H9 (cell line): ENCODE measurements at regions not wholly inside any gene's neighbourhood (a gene's known extent, or its start where the extent isn't known, plus 50 kb on each side); places are given as distances from the start of the nearest gene placed in this dataset.

ENCODE experiments used
- DNase-seq: peaks from one replicate; pipeline ENCODE4 v3.0.0-alpha.2; 2017
- H2AFZ ChIP-seq: one replicate; pipeline ENCODE4 v1.6.1; 2013; ENCODE audit warnings: mild to moderate bottlenecking, low read length, control low read depth, moderate library complexity
- H2AK5ac ChIP-seq: 2 replicates; pipeline ENCODE4 v1.6.1; 2013; ENCODE audit warnings: low read length, control low read depth, mixed read lengths; ENCODE audit not compliant: insufficient read length
- H2BK120ac ChIP-seq: one replicate; pipeline ENCODE4 v1.6.1; 2013; ENCODE audit warnings: low read depth, mild to moderate bottlenecking, low read length, control low read depth, inconsistent platforms; ENCODE audit not compliant: poor library complexity, severe bottlenecking
- H2BK12ac ChIP-seq: 2 replicates; pipeline ENCODE4 v1.6.1; 2013; ENCODE audit warnings: low read length, control low read depth, mixed read lengths, low read depth; ENCODE audit not compliant: insufficient read length
- H2BK15ac ChIP-seq: 2 replicates; pipeline ENCODE4 v1.6.1; 2013; ENCODE audit warnings: low read depth, low read length, control low read depth
- H2BK20ac ChIP-seq: one replicate; pipeline ENCODE4 v1.6.1; 2013; ENCODE audit warnings: low read depth, mild to moderate bottlenecking, low read length, control low read depth, inconsistent platforms; ENCODE audit not compliant: poor library complexity, severe bottlenecking
- H2BK5ac ChIP-seq: 2 replicates; pipeline ENCODE4 v1.6.1; 2013; ENCODE audit warnings: low read length, control low read depth, mixed read lengths; ENCODE audit not compliant: insufficient read length
- H3K14ac ChIP-seq: 2 replicates; pipeline ENCODE4 v1.6.1; 2013; ENCODE audit warnings: low read length, control low read depth; ENCODE audit not compliant: insufficient read depth
- H3K18ac ChIP-seq: 2 replicates; pipeline ENCODE4 v1.6.1; 2013; ENCODE audit warnings: low read depth, mild to moderate bottlenecking, mixed read lengths, low read length, control low read depth; ENCODE audit not compliant: insufficient read length
- H3K23ac ChIP-seq: 2 replicates; pipeline ENCODE4 v1.6.1; 2013; ENCODE audit warnings: low read length, control low read depth, mixed read lengths, low read depth; ENCODE audit not compliant: insufficient read length
- H3K23me2 ChIP-seq: 2 replicates; pipeline ENCODE4 v1.6.1; 2013; ENCODE audit warnings: low read depth, mild to moderate bottlenecking, mixed read lengths, low read length, control low read depth; ENCODE audit not compliant: insufficient read length, poor library complexity, severe bottlenecking
- H3K27ac ChIP-seq: 2 replicates; pipeline ENCODE4 v1.5.1; 2013; ENCODE audit warnings: low read length, control low read depth, mixed read lengths, low read depth; ENCODE audit not compliant: insufficient read length
- H3K27me3 ChIP-seq: 2 replicates; pipeline ENCODE4 v1.6.1; 2013; ENCODE audit warnings: low read length, control low read depth, inconsistent platforms; ENCODE audit not compliant: insufficient read depth
- H3K4ac ChIP-seq: 2 replicates; pipeline ENCODE4 v1.6.1; 2013; ENCODE audit warnings: low read depth, mild to moderate bottlenecking, control low read depth, inconsistent platforms, low read length, moderate library complexity
- H3K4me1 ChIP-seq: 2 replicates; pipeline ENCODE4 v1.6.1; 2013; ENCODE audit warnings: low read length, control low read depth, inconsistent platforms; ENCODE audit not compliant: insufficient read depth
- H3K4me2 ChIP-seq: 2 replicates; pipeline ENCODE4 v1.6.1; 2013; ENCODE audit warnings: low read length, control low read depth, mixed read lengths; ENCODE audit not compliant: insufficient read length, insufficient read depth
- H3K56ac ChIP-seq: 2 replicates; pipeline ENCODE4 v1.6.1; 2013; ENCODE audit warnings: low read depth, mild to moderate bottlenecking, mixed read lengths, low read length, control low read depth; ENCODE audit not compliant: insufficient read length
- H3K79me1 ChIP-seq: 2 replicates; pipeline ENCODE4 v1.6.1; 2013; ENCODE audit warnings: low read depth, mild to moderate bottlenecking, moderate library complexity, low read length, control low read depth, inconsistent platforms; ENCODE audit not compliant: insufficient read depth, poor library complexity, severe bottlenecking
- H3K79me2 ChIP-seq: 2 replicates; pipeline ENCODE4 v1.6.1; 2013; ENCODE audit warnings: low read length, control low read depth, inconsistent platforms; ENCODE audit not compliant: insufficient read depth
- H3K9ac ChIP-seq: 2 replicates; pipeline ENCODE4 v1.6.1; 2013; ENCODE audit warnings: low read length, control low read depth, mixed read lengths; ENCODE audit not compliant: insufficient read length; ENCODE audit errors: extremely low read depth
- H3K9me3 ChIP-seq: one replicate; pipeline ENCODE4 v1.6.1; 2013; ENCODE audit warnings: low read depth, low read length, inconsistent platforms; ENCODE audit not compliant: control insufficient read depth
- H3T11ph ChIP-seq: one replicate; pipeline ENCODE4 v1.6.1; 2013; ENCODE audit warnings: mild to moderate bottlenecking, low read length, control low read depth, inconsistent platforms
- H4K20me1 ChIP-seq: one replicate; pipeline ENCODE4 v1.6.1; 2013; ENCODE audit not compliant: control insufficient read depth, insufficient read length, insufficient read depth
- H4K5ac ChIP-seq: 2 replicates; pipeline ENCODE4 v1.6.1; 2013; ENCODE audit warnings: low read depth, mild to moderate bottlenecking, mixed read lengths, low read length, control low read depth; ENCODE audit not compliant: insufficient read length
- H4K8ac ChIP-seq: replicated peaks from 2 replicates; pipeline ENCODE4 v1.6.1; 2013; ENCODE audit warnings: low read length, control low read depth, mixed read lengths, low read depth; ENCODE audit not compliant: insufficient read length
- H4K91ac ChIP-seq: 2 replicates; pipeline ENCODE4 v1.6.1; 2013; ENCODE audit warnings: low read depth, mild to moderate bottlenecking, moderate library complexity, mixed read lengths, low read length, control low read depth; ENCODE audit not compliant: insufficient read length
- H3K27ac Mint-ChIP-seq, 3 experiments: 2 replicates in 2 of 3; 3 replicates in 1 of 3; pipeline ENCODE4 v1.8.0; 2020 to 2021; ENCODE audit warnings: mixed read lengths in 3 of 3, mild to moderate bottlenecking in 1 of 3, moderate library complexity in 1 of 3
- H3K27me3 Mint-ChIP-seq: 2 replicates; pipeline ENCODE4 v1.8.0; 2021; ENCODE audit warnings: low read depth, mild to moderate bottlenecking, moderate library complexity, mixed read lengths
- H3K36me3 Mint-ChIP-seq, 3 experiments: 2 replicates in 2 of 3; 3 replicates in 1 of 3; pipeline ENCODE4 v1.8.0; 2020 to 2021; ENCODE audit warnings: low read depth in 3 of 3, mixed read lengths in 3 of 3; ENCODE audit not compliant: insufficient read depth in 1 of 3
- H3K4me1 Mint-ChIP-seq, 2 experiments: 2 replicates each; pipeline ENCODE4 v1.8.0; 2020; ENCODE audit warnings: mixed read lengths in 2 of 2
- H3K4me3 Mint-ChIP-seq, 2 experiments: 2 replicates in 1 of 2; 3 replicates in 1 of 2; pipeline ENCODE4 v1.8.0; 2020 to 2021; ENCODE audit warnings: mild to moderate bottlenecking in 2 of 2, mixed read lengths in 2 of 2, moderate library complexity in 1 of 2
- H3K9me3 Mint-ChIP-seq, 2 experiments: 2 replicates in 1 of 2; 3 replicates in 1 of 2; pipeline ENCODE4 v1.8.0; 2020; ENCODE audit warnings: mild to moderate bottlenecking in 2 of 2, mixed read lengths in 2 of 2, moderate library complexity in 1 of 2
- WGBS: extraction: QIAGEN DNeasy Blood & Tissue Kit; methylation state at CpG from one replicate; pipeline ENCODE4 v1.1.7; 2013; ENCODE audit warnings: missing lambda C conversion rate, low lambda C conversion rate, mixed read lengths; ENCODE audit not compliant: insufficient read length; ENCODE audit errors: extremely low coverage; 5-methylcytosine and 5-hydroxymethylcytosine counted together
- TF ChIP-seq, protein P1 (sequence below): fragments of 200-600 bp; sonication (generic); conservative IDR thresholded peaks from 3 replicates; pipeline ENCODE4 v1.8.0; 2021; ENCODE audit warnings: antibody characterized with exemption, mild to moderate bottlenecking

DNA sequence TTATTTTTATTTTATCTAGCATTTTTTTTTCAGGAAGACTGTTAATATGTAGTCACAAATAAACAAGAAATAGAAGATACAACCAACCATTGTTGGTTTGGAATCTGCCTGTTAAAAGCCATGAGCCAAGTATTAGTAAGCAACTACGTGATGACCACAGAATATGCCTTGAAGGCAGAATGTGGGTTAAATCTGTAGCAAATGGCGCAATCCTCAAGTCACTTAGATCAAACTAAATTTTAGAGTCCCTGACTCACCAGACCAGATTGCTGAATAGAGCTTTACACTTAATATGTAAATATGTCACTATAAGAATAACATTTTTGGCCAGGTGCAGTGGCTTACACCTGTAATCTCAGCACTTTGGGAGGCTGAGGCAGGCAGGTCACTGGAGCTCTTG lies 800.1 kb upstream of the CITED2 start:
- Histone ChIP-seq H3K23ac (no peak overlapping the region), H3K9me3 (no peaks in the 10 kb centered on the region), H3T11ph (no peak overlapping the region), H4K8ac (no peak overlapping the region), H3K79me2 (no peaks in the 10 kb centered on the region), H3K23me2 (no peaks in the 10 kb centered on the region), H2BK5ac (no peak overlapping the region), H4K5ac (no peak overlapping the region), H3K9ac (no peak overlapping the region), H2BK12ac (no peak overlapping the region), H2BK20ac (no peak overlapping the region), H3K18ac (no peak overlapping the region), H3K79me1 (no peaks in the 10 kb centered on the region), H3K4me1 (no peaks in the 10 kb centered on the region), H3K27me3 (no peaks in the 10 kb centered on the region), H3K4ac (no peak overlapping the region), H4K20me1 (no peaks in the 10 kb centered on the region), H2BK15ac (no peak overlapping the region), H3K56ac (no peak overlapping the region), H4K91ac (no peak overlapping the region), H2AK5ac (no peak overlapping the region), H2BK120ac (no peak overlapping the region), H3K27ac (no peak overlapping the region), H3K14ac (no peak overlapping the region), H2AFZ (no peak overlapping the region), H3K4me2 (no peak overlapping the region)
- peaks cover 9 to 24% (median 14%) of the 10 kb centered on the region in 3 experiments for H3K36me3 Mint-ChIP-seq
- peaks cover 18 to 20% of the 10 kb centered on the region in 2 experiments; a peak in 4 of 5 replicates for H3K9me3 Mint-ChIP-seq
- H3K27ac Mint-ChIP-seq, result no peak overlapping the region
- no peak for DNase-seq
- H3K4me3 Mint-ChIP-seq, result no peak overlapping the region
- H3K4me1 Mint-ChIP-seq, result no peaks in the 10 kb centered on the region
- TF ChIP-seq, protein P1, sequence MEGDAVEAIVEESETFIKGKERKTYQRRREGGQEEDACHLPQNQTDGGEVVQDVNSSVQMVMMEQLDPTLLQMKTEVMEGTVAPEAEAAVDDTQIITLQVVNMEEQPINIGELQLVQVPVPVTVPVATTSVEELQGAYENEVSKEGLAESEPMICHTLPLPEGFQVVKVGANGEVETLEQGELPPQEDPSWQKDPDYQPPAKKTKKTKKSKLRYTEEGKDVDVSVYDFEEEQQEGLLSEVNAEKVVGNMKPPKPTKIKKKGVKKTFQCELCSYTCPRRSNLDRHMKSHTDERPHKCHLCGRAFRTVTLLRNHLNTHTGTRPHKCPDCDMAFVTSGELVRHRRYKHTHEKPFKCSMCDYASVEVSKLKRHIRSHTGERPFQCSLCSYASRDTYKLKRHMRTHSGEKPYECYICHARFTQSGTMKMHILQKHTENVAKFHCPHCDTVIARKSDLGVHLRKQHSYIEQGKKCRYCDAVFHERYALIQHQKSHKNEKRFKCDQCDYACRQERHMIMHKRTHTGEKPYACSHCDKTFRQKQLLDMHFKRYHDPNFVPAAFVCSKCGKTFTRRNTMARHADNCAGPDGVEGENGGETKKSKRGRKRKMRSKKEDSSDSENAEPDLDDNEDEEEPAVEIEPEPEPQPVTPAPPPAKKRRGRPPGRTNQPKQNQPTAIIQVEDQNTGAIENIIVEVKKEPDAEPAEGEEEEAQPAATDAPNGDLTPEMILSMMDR, result no peak
- no CpG with 5 or more reads among the region's 2 CpGs for WGBS
- H3K27me3 Mint-ChIP-seq, result no peaks in the 10 kb centered on the region
